COLO829 (cell line): ENCODE measurements at regions not wholly inside any gene's neighbourhood (a gene's known extent, or its start where the extent isn't known, plus 50 kb on each side); places are given as distances from the start of the nearest gene placed in this dataset.
"Not testable (repeated sequence)": the region's sequence is repeated elsewhere in the genome, so short reads cannot be mapped to it uniquely, and the experiment has no call there.

Source experiments
- DNase-seq: peaks from one replicate; pipeline ENCODE4 v3.0.0; 2012; ENCODE audit warnings: low spot score

DNA sequence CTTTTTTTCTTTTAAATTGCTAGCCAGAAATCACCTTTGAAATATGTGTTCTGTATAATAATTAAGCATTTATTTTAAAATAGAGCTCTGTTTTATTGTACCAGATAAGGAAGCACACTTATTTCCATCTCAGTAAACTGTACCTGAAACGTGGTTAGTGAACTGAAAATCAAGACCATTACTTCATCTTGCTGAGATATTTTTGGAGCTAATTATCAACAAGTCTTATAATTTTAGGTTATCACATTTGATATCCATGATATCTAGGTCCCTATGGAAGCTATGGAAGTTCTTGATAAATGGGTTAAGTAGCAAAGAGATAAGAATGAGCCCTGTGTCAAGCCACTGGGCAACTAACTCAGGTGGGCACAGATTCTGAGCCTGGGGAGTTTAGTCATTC, 187.2 kb downstream of the NFKBIZ start:
- no peak for DNase-seq

DNA sequence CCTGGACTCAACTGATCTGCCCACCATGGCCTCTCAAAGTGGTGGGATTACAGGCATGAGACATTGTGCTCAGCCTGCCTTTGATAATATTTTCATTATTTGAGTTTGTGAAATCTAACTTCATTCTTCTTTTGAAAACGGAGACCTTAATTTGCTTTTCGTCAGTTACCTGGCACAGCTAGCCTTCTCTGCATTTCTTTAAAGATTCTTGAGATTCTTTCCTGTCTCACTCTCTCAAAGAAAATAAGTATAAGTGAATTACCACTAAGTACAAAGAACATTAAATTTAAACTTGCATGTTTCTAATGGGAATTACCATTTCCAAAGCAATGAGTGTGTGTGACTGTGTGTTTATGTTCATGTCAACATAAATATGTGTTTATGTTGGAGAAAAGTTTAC, 187.9 kb downstream of the NFKBIZ start:
- DNase-seq, result no peak

DNA sequence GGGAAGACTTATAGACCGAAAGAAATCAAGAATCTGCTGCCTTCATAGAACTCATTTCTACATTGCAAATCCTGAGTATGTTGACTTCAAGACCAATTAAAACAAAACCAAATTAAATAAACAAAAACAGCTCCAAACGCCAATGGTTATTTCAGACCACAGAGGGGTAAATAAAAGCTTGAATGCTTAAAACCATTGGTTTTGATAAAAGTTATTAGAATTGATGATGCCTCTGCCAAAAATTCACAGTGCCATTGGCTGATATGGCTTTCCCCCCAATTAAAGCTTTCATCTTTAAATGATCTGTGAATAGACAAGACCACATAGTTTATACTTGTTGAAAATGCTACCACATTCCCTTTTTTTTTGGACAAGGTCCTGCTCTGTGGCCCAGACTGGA, 188.5 kb downstream of the NFKBIZ start:
- DNase-seq, result no peak

GRCh38 chr3:102038477-102039142, 189.3 kb downstream of the NFKBIZ start:
- DNase-seq, result no peak

DNA sequence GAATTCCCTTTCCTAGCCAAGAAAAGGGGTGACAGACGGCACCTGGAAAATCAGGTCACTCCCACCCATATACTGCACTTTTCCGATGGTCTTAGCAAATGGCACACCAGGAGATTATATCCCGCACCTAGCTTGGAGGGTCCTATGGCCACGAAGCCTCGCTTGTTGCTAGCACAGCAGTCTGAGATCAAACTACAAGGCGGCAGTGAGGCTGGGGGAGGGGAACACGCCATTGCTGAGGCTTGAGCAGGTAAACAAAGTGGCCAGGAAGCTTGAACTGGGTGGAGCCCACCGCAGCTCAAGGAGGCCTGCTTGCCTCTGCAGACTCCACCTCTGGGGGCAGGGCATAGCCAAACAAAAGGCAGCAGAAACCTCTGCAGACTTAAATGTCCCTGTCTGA, 190.8 kb downstream of the NFKBIZ start:
- not testable (repeated sequence) for DNase-seq

DNA sequence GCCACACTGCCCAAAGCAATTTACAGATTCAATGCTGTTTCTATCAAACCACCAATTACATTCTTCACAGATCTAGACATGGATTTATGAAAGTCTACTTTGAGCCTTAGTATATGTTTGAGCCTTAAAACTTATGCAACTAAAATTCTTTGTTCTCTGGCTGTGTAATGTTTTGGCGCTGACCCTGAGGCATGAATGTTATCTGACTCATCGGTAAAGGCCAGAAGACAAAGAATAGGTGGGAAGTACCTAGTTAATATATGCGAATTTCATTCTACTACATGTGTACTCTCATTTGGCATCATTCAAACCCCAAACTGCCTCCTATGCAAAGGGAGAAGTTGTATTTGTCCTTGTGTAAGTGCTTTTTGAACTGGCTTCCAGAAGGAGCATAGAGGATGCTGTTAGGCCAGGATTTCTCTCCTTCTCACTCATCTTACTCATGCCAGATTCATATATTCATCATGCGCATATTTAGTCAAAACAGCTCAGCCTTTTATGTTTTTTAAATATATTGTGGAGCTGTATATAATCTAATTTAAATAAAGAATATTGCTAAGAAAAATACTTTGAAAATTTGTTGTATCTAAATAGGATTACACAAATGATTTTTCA, 204.2 kb downstream of the NFKBIZ start:
- no peak for DNase-seq

DNA sequence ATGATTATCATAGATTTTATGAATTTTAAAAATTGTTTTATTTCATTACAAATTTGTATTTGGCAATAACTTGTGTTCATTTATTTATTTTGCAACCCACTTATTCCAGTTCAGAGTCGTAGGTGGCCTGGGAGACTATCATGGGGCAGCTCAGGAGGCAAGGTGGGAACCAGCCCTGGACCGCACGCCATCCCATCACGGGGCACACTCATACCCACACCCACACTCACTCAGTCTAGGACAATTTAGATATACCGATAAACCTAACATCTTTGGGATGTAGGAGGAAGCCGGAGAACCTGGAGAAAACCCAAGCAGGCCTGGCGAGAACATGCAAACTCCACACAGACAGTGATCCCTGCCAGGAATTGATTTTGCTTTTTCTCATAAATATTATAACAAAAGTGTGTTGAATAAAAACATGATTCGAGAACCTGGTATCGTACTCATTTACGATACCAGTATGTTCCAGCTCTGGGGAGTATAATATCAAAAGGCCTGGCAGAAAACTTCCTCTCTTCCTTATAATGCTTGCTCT, 205.3 kb downstream of the NFKBIZ start:
- DNase-seq, result no peak

DNA sequence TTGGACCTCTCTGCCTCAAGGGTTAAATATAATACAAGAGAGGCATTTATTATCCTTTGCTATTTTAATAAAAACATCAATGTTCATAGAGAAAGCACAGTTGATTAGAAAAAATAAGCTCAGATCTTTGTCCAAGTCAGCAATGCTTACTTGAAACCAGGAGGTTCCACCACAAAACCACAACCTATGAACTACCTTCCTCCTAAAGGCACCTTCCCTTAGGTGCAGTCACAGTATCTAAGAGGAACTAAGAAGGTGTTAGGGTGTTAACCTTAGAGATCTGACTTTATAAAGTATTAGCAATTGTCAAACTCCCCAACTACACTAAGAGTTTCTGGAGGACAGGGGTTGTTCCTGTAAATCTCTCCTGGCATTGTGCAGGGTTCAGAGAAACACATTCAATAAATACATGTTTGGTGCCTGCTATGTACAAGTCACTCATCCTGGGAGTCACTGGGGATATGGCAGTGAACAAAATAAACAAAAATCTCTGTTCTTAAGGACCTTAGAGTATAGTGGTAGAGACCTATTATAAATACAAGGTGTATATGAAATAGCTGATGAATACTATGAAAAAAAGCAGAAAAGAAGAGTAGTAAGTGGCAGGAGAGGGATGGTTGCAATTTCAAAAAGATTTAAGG, 208.6 kb downstream of the NFKBIZ start:
- no peak for DNase-seq

DNA sequence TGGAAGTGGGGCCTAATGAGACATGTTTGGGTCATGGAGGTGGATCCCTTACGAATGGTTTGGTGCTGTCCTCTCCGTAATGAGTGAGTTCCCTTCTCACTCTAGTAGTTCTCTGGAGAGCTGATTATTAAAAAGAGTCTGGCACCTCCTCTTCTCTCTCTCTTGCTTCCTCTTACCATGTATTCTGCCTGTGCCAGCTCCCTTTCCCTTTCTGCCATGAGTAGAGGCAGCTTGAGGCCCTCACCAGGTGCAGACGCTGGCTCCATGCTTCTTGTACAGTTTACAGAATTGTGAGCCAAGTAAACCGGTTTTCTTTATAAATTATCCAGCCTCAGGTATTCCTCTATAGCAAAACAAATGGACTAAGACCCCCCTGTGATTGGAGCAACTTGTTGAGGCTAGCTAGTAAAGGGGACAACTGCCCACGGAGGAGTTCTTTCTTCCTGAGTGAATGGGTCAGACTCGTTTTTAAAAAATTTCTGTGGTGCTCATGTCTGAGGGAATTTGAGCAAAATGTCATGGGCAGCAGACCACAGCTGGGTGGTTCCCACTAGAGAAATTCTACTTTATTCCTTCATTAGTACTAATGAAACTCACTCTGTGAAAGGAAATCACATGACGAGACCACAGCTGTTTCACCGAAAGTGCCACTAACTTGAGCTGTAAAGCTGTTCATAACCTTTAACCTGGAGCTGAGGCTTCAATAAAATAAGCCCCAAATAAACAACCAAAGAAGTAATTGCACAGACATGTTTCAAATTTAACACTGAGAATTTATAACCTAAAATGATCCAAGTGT, 210.0 kb downstream of the NFKBIZ start:
- DNase-seq, result no peak

- DNase-seq, result peak; percentile 79
These were observed 211.5 kb downstream of the NFKBIZ start for GRCh38 chr3:102060814-102061213.

- DNase-seq, result no peak
These were observed 214.3 kb downstream of the NFKBIZ start for GRCh38 chr3:102063572-102063971.

- no peak for DNase-seq
These were observed 217.2 kb downstream of the NFKBIZ start for GRCh38 chr3:102066470-102066869.

- no peak for DNase-seq
These were observed 219.0 kb downstream of the NFKBIZ start for GRCh38 chr3:102068327-102068726.

DNA sequence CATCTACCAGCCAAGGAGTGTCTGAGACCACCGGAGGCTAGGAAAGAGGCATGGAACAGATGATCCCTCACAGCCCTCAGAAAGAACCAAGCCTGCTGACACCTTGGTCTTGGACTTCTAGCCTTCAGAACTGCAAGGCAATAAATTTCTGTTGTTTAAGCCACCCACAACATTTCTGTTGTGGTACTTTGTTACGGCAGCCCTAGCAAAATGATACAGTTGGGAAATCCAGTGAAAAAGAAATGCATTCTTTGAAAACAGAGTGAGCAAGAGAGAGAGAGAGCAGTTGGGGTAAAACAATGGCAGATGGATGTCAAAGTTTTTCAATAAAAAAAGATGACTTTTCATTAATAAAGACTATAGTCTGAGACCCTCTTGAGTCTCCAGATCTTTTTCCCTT, 219.4 kb downstream of the NFKBIZ start:
- no peak for DNase-seq

DNA sequence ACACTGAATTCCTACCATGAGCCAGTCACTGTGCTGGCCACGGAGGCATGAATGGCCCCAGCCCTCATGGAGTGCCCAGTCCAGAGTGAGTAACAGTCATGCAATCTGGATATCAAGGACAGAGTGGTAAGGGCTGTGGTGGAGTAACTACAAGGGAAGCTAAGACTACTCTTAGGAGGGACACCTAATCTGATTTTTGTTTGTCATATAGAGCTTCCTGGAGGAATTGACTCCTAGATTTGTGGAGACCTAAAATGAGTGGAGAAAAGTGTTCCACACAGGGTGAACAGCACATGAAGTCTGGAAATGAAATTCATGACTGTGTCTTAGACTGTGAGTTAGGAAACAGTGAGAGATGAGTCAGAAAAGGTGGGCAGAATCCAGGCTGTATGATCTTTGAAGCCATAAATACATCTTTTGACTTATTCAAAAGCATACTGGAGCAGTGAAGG, 219.9 kb downstream of the NFKBIZ start:
- peak; percentile 30 for DNase-seq

- no peak for DNase-seq
These were observed 225.6 kb downstream of the NFKBIZ start for GRCh38 chr3:102074946-102075345.

GRCh38 chr3:102078401-102078800, 229.1 kb downstream of the NFKBIZ start:
- DNase-seq, result no peak

DNA sequence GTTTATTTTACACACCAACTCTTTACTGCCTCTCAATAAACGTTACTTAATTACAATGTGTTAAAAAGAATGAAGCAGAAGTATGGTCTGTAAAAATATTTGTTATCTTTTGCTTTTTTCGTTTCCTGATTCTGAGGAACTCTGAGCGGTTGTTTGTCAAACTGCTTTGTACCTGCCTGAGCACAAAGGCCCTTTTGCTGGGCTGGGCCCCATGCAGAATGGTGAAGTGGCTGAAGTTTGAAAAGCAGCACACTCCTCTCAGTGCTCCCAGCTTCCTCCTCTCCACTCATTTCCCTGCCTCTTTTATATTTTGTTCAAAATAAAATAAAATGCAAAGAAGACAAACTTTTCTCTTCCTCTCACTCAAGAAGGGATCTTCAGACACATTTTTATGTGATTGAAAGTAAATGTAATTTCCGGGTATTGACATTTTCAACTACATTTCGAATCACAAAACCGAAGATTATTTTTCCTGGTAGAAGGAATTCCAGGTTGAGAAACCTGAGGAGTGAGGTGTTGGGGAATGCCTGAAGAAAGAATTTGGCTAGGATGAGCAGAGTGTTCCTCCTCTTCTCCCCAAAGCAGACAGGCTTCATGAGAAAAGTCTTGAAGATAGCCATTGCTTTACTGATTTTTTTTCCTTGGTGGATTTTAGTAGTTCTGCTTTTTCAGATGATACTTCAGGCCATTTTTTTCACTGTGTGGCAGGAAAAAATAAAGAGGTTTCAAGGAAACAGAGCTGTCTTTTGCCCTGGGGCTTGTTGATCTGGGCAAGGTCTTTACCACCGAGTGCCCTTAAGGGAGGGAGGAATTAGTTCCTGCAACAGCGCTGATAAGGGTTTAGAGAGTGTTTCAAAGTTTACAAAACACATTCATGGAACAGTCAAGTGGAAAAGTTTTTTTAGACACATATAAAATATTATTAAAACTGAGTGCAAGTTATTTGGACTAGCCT, 229.8 kb downstream of the NFKBIZ start:
- no peak for DNase-seq

DNA sequence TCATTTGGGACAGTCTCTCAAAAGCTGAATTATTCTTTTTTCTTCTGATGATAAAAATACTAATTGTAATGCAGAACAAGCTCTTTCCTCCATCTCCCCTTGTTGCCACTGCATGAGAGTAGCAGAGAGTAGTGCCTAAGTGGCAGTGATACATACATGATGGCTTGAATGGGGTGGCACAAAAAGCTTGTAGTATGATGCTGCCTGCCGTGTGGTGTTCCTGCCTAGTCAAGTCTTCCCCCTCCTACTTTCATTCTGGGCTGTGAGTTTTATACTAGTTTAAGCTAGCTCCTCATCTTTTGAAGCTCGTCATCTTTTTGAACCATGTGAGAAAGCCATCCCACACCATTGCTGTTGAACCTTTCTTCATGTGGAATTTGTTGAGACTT, 230.5 kb downstream of the NFKBIZ start:
- no peak for DNase-seq

GRCh38 chr3:102081572-102082289, 232.4 kb downstream of the NFKBIZ start:
- no peak for DNase-seq

- no peak for DNase-seq
These were observed 234.2 kb downstream of the NFKBIZ start for GRCh38 chr3:102083473-102083872.
